Activated naive CD8-positive, alpha-beta T cell treated with anti-CD3 and anti-CD28 coated beads, Interleukin-2, amount 50 U/mL, for 24 hours (primary cell): ENCODE measurements at regions not wholly inside any gene's neighbourhood (a gene's known extent, or its start where the extent isn't known, plus 50 kb on each side); places are given as distances from the start of the nearest gene placed in this dataset.
"Not testable (repeated sequence)": the region's sequence is repeated elsewhere in the genome, so short reads cannot be mapped to it uniquely, and the experiment has no call there.

Experiments
- ATAC-seq: fragments of 150-1000 bp; cut with Tn5 transposase; one replicate; pipeline ENCODE4 v1.10.0; 2021
- DNase-seq: peaks from one replicate; pipeline ENCODE4 v3.0.0; 2021
- H3K27ac Mint-ChIP-seq: one replicate; pipeline ENCODE4 v1.8.0; 2021; ENCODE audit warnings: mild to moderate bottlenecking, mixed read lengths
- H3K27me3 Mint-ChIP-seq: one replicate; pipeline ENCODE4 v1.8.0; 2021; ENCODE audit warnings: mixed read lengths
- H3K36me3 Mint-ChIP-seq: one replicate; pipeline ENCODE4 v1.8.0; 2021; ENCODE audit warnings: low read depth, mixed read lengths
- H3K4me1 Mint-ChIP-seq: one replicate; pipeline ENCODE4 v1.8.0; 2021; ENCODE audit warnings: mixed read lengths
- H3K4me3 Mint-ChIP-seq: one replicate; pipeline ENCODE4 v1.8.0; 2021; ENCODE audit warnings: mild to moderate bottlenecking, moderate library complexity, mixed read lengths
- H3K9me3 Mint-ChIP-seq: one replicate; pipeline ENCODE4 v1.8.0; 2021; ENCODE audit warnings: mixed read lengths

GRCh38 chr11:71748965-71749620 lies 83.9 kb upstream of the DEFB108B start:
- not testable (repeated sequence) for H3K9me3 Mint-ChIP-seq, ATAC-seq, H3K27ac Mint-ChIP-seq, DNase-seq, H3K4me1 Mint-ChIP-seq, H3K4me3 Mint-ChIP-seq, H3K36me3 Mint-ChIP-seq
- peaks cover 16% of the 10 kb centered on the region for H3K27me3 Mint-ChIP-seq

- ATAC-seq, DNase-seq, H3K36me3 Mint-ChIP-seq, H3K27ac Mint-ChIP-seq, H3K9me3 Mint-ChIP-seq, H3K4me3 Mint-ChIP-seq, H3K4me1 Mint-ChIP-seq: not testable (repeated sequence)
- peaks cover 18% of the 10 kb centered on the region for H3K27me3 Mint-ChIP-seq
These were observed 82.1 kb upstream of the DEFB108B start for GRCh38 chr11:71750908-71751307.

GRCh38 chr11:71764695-71765491 lies 68.1 kb upstream of the DEFB108B start:
- not testable (repeated sequence) for H3K27ac Mint-ChIP-seq, H3K27me3 Mint-ChIP-seq, H3K9me3 Mint-ChIP-seq, H3K4me1 Mint-ChIP-seq, H3K36me3 Mint-ChIP-seq, DNase-seq, H3K4me3 Mint-ChIP-seq, ATAC-seq

GRCh38 chr11:71767016-71767415 lies 66.0 kb upstream of the DEFB108B start:
- not testable (repeated sequence) for H3K4me3 Mint-ChIP-seq, ATAC-seq

GRCh38 chr11:71772193-71772592 lies 60.8 kb upstream of the DEFB108B start:
- DNase-seq, H3K4me1 Mint-ChIP-seq, H3K27me3 Mint-ChIP-seq, ATAC-seq, H3K9me3 Mint-ChIP-seq, H3K27ac Mint-ChIP-seq, H3K4me3 Mint-ChIP-seq, H3K36me3 Mint-ChIP-seq: not testable (repeated sequence)

More at GRCh38 chr11:71767016-71767415, 66.0 kb upstream of the DEFB108B start:
- not testable (repeated sequence) for H3K4me1 Mint-ChIP-seq, H3K27me3 Mint-ChIP-seq, H3K27ac Mint-ChIP-seq, H3K9me3 Mint-ChIP-seq, DNase-seq, H3K36me3 Mint-ChIP-seq

- Mint-ChIP-seq H3K4me3 (no peak overlapping the region), H3K4me1 (peaks cover 2% of the 10 kb centered on the region), H3K36me3 (no peaks in the 10 kb centered on the region), H3K9me3 (no peaks in the 10 kb centered on the region), H3K27me3 (no peaks in the 10 kb centered on the region), H3K27ac (no peak overlapping the region)
- ATAC-seq, result no peak
- DNase-seq, result no peak
These were observed 58.3 kb upstream of the DEFB108B start for GRCh38 chr11:71774603-71775222.

- H3K36me3 Mint-ChIP-seq, H3K27me3 Mint-ChIP-seq, H3K4me1 Mint-ChIP-seq, ATAC-seq, H3K9me3 Mint-ChIP-seq, H3K27ac Mint-ChIP-seq, H3K4me3 Mint-ChIP-seq, DNase-seq: not testable (repeated sequence)
These were observed 52.9 kb upstream of the DEFB108B start for GRCh38 chr11:71780116-71780515.

- H3K4me3 Mint-ChIP-seq, ATAC-seq, H3K27me3 Mint-ChIP-seq, H3K36me3 Mint-ChIP-seq, H3K4me1 Mint-ChIP-seq, H3K9me3 Mint-ChIP-seq, DNase-seq, H3K27ac Mint-ChIP-seq: not testable (repeated sequence)
These were observed 52.2 kb upstream of the DEFB108B start for GRCh38 chr11:71780771-71781170.

- not testable (repeated sequence) for H3K4me1 Mint-ChIP-seq, H3K36me3 Mint-ChIP-seq, H3K27me3 Mint-ChIP-seq, H3K27ac Mint-ChIP-seq, ATAC-seq, H3K9me3 Mint-ChIP-seq, DNase-seq, H3K4me3 Mint-ChIP-seq
These were observed 51.5 kb upstream of the DEFB108B start for GRCh38 chr11:71781491-71781890.

GRCh38 chr11:71782229-71782861 lies 50.7 kb upstream of the DEFB108B start:
- H3K27ac Mint-ChIP-seq, DNase-seq, H3K36me3 Mint-ChIP-seq, H3K4me3 Mint-ChIP-seq, H3K4me1 Mint-ChIP-seq, ATAC-seq, H3K27me3 Mint-ChIP-seq, H3K9me3 Mint-ChIP-seq: not testable (repeated sequence)

- H3K27ac Mint-ChIP-seq, H3K36me3 Mint-ChIP-seq, DNase-seq, H3K9me3 Mint-ChIP-seq, ATAC-seq, H3K4me3 Mint-ChIP-seq, H3K27me3 Mint-ChIP-seq, H3K4me1 Mint-ChIP-seq: not testable (repeated sequence)
These were observed 49.8 kb upstream of the DEFB108B start for GRCh38 chr11:71783191-71783590.
